Neuronal stem cell (in vitro differentiated cells): ENCODE measurements at regions not wholly inside any gene's neighbourhood (a gene's known extent, or its start where the extent isn't known, plus 50 kb on each side); places are given as distances from the start of the nearest gene placed in this dataset.

Source experiments
- DNase-seq: peaks from one replicate; pipeline ENCODE4 v3.0.0-alpha.2; 2013; ENCODE audit warnings: low spot score
- H2AFZ ChIP-seq: one replicate; pipeline ENCODE4 v1.6.1; 2013; ENCODE audit warnings: mild to moderate bottlenecking, low read length, inconsistent platforms
- H2AK5ac ChIP-seq: 2 replicates; pipeline ENCODE4 v1.6.1; 2013; ENCODE audit warnings: low read depth, mild to moderate bottlenecking, inconsistent platforms, low read length, moderate library complexity, mixed read lengths
- H2BK120ac ChIP-seq: 2 replicates; pipeline ENCODE4 v1.6.1; 2013; ENCODE audit warnings: low read depth, mild to moderate bottlenecking, inconsistent platforms, low read length, moderate library complexity, mixed read lengths
- H2BK12ac ChIP-seq: one replicate; pipeline ENCODE4 v1.6.1; 2013; ENCODE audit warnings: low read length, inconsistent platforms
- H2BK15ac ChIP-seq: 2 replicates; pipeline ENCODE4 v1.6.1; 2013; ENCODE audit warnings: mild to moderate bottlenecking, low read length, inconsistent platforms, mixed read lengths
- H2BK5ac ChIP-seq: one replicate; pipeline ENCODE4 v1.6.1; 2013; ENCODE audit warnings: inconsistent platforms, mild to moderate bottlenecking, low read length, moderate library complexity
- H3K14ac ChIP-seq: one replicate; pipeline ENCODE4 v1.6.1; 2013; ENCODE audit warnings: low read length, inconsistent platforms
- H3K18ac ChIP-seq: 2 replicates; pipeline ENCODE4 v1.6.1; 2013; ENCODE audit warnings: low read length, inconsistent platforms
- H3K23ac ChIP-seq: 2 replicates; pipeline ENCODE4 v1.6.1; 2013; ENCODE audit warnings: low read depth, mild to moderate bottlenecking, mixed read lengths, low read length, inconsistent platforms; ENCODE audit not compliant: poor library complexity
- H3K27ac ChIP-seq: replicated peaks from 3 replicates; pipeline ENCODE4 v1.5.1; 2013; ENCODE audit warnings: low read length, inconsistent platforms
- H3K27me3 ChIP-seq, 3 experiments: 2 replicates each; pipeline ENCODE4 v1.6.1; 2013; ENCODE audit warnings: low read length in 3 of 3, mild to moderate bottlenecking in 2 of 3, inconsistent platforms in 1 of 3, low read depth in 1 of 3, mixed read lengths in 1 of 3, moderate library complexity in 1 of 3; ENCODE audit not compliant: control insufficient read depth in 3 of 3, insufficient read depth in 3 of 3
- H3K36me3 ChIP-seq, 2 donors: replicated peaks in 1 of 2; 2 replicates each; pipeline ENCODE4 v1.6.1; 2013; ENCODE audit warnings: low read length in 2 of 2; ENCODE audit not compliant: control insufficient read depth in 2 of 2, insufficient read depth in 2 of 2
- H3K4ac ChIP-seq: 2 replicates; pipeline ENCODE4 v1.6.1; 2013; ENCODE audit warnings: inconsistent platforms, mild to moderate bottlenecking, low read length, moderate library complexity
- H3K4me1 ChIP-seq, 2 donors: 1 replicate in 1 of 2; 2 replicates in 1 of 2; pipeline ENCODE4 v1.6.1; 2013; ENCODE audit warnings: low read length in 2 of 2, low read depth in 1 of 2; ENCODE audit not compliant: control insufficient read depth in 2 of 2, insufficient read depth in 1 of 2
- H3K4me2 ChIP-seq: one replicate; pipeline ENCODE4 v1.6.1; 2013; ENCODE audit warnings: mild to moderate bottlenecking, low read length, inconsistent platforms; ENCODE audit not compliant: insufficient read depth, poor library complexity, severe bottlenecking
- H3K4me3 ChIP-seq, 2 donors: 2 replicates each; pipeline ENCODE4 v1.5.1; 2013; ENCODE audit warnings: low read length in 2 of 2, mild to moderate bottlenecking in 2 of 2, inconsistent platforms in 1 of 2, moderate library complexity in 1 of 2
- H3K79me1 ChIP-seq: one replicate; pipeline ENCODE4 v1.6.1; 2013; ENCODE audit warnings: low read depth, mild to moderate bottlenecking, inconsistent platforms, low read length, moderate library complexity
- H3K9ac ChIP-seq: one replicate; pipeline ENCODE4 v1.6.1; 2013; ENCODE audit warnings: mild to moderate bottlenecking, low read depth, low read length, inconsistent platforms; ENCODE audit not compliant: poor library complexity
- H3K9me3 ChIP-seq, 2 donors: replicated peaks in 1 of 2; 2 replicates each; pipeline versions ENCODE3 to v1.6.1; 2013; ENCODE audit warnings: low read length in 2 of 2, mild to moderate bottlenecking in 2 of 2, inconsistent platforms in 1 of 2, low read depth in 1 of 2, mixed read lengths in 1 of 2, moderate library complexity in 1 of 2; ENCODE audit not compliant: control insufficient read depth in 2 of 2, insufficient read depth in 1 of 2
- H4K8ac ChIP-seq: one replicate; pipeline ENCODE4 v1.6.1; 2013; ENCODE audit warnings: low read depth, mild to moderate bottlenecking, inconsistent platforms, low read length, moderate library complexity
- H4K91ac ChIP-seq: one replicate; pipeline ENCODE4 v1.6.1; 2013; ENCODE audit warnings: low read length, low read depth, mild to moderate bottlenecking, inconsistent platforms; ENCODE audit not compliant: poor library complexity
- WGBS, 2 donors: extraction: QIAGEN DNeasy Blood & Tissue Kit; methylation state at CpG; one replicate each; pipeline ENCODE4 v1.1.7; 2013; ENCODE audit warnings: missing lambda C conversion rate in 2 of 2, mixed read lengths in 1 of 2; ENCODE audit not compliant: insufficient read length in 2 of 2, insufficient replicate concordance in 1 of 2; ENCODE audit errors: extremely low coverage in 2 of 2; 5-methylcytosine and 5-hydroxymethylcytosine counted together

DNA sequence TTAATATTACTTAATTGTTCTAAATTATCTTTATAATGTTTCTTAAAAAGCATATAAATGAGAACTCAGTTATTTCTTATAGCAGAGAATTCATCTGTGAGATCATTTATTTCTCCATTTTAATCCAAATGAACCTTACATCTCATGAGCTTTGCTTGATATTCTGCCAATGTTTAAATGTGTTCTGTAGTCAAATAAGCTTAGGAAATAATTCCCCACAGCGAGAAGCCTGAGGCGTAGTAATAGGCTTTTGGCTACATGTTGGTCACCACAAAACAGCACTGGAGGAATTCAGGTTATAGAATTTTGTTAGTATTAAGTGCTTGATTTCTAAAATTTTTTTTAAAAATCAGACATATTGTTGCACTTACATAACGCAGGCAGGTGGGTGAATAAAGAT is 585.3 kb upstream of the RORB start:
- Histone ChIP-seq H3K4me2 (no peak overlapping the region), H3K18ac (no peak overlapping the region), H2BK120ac (no peak overlapping the region), H3K9ac (no peak overlapping the region), H3K79me1 (no peaks in the 10 kb centered on the region), H2BK12ac (no peak overlapping the region), H2AFZ (no peak overlapping the region), H3K23ac (no peak overlapping the region), H3K4me3 (no peak overlapping the region), H3K27ac (no peak overlapping the region), H3K14ac (no peak overlapping the region), H4K8ac (no peak overlapping the region), H3K4me1 (no peaks in the 10 kb centered on the region), H3K9me3 (no peaks in the 10 kb centered on the region), H4K91ac (no peak overlapping the region), H2BK15ac (no peak overlapping the region), H3K27me3 (no peaks in the 10 kb centered on the region), H2AK5ac (no peak overlapping the region), H2BK5ac (no peak overlapping the region), H3K4ac (no peak overlapping the region), H3K36me3 (no peaks in the 10 kb centered on the region)
- no peak for DNase-seq
- no CpG with 5 or more reads among the region's 3 CpGs for WGBS, 2 donors

DNA sequence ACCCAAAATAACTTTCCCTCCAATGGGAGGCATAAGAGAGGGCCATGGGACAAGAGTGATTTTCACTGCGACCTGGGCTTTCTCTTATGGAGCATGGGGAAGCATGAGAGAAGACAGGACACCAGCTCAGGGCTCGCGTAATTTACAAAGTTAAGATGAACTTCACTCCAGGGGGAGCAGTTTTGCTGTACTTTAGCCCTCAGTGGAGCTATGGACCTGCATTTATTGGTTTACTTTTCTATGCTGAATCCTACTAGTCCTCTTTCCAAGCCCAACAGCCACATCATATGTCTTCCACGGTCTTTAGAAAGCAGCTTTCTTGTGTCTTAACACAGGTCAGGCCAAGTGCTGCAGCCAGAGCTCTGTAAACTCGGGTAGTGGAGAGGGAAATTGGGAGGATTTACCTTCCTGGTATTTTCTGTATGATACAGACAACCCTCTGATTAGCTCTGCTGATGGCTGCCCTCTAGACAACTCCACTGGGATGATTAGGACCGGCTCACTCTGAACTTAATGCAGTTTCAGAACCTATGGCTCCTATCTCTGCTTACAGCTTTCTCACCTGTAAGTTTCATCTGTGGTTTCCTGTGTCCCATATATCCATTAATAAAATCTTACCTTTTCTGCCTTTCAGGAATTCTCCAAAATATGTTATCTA is 581.0 kb upstream of the RORB start:
- DNase-seq = no peak

DNA sequence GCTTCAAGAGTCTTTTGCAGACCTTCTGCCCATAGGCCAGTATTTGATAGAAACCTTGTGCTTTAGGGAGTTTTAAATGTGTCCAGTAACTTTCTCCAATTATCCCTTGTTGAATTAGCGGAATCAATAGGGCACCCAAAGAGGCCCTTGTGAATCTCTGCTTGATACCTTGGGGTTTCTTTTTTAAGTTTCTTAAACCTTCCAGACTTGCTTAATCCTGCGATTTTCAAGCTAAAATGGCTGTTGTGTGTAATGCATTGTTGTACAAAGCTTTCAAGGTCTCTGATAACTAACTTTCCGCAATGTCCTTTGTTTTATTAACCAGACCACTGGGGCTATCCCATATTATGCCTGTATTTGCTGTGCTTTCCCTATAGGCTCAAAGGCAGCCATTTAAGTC is 577.4 kb upstream of the RORB start:
- no peak overlapping the region for H3K4me3 ChIP-seq
- H2AK5ac ChIP-seq = no peak overlapping the region
- no peak overlapping the region for H2BK12ac ChIP-seq
- H3K4me1 ChIP-seq = peaks cover 0 to 4% of the 10 kb centered on the region in 2 donors
- DNase-seq = peak; percentile 3
- H4K8ac ChIP-seq = no peak overlapping the region
- no peak overlapping the region for H3K9ac ChIP-seq
- H3K27ac ChIP-seq = peak overlapping the region; percentile 34
- H2AFZ ChIP-seq = peak overlapping the region; percentile 37
- H2BK120ac ChIP-seq = no peak overlapping the region
- H3K4ac ChIP-seq = no peak overlapping the region
- H2BK15ac ChIP-seq = no peak overlapping the region
- no peak overlapping the region for H3K23ac ChIP-seq
- H3K18ac ChIP-seq = no peak overlapping the region
- H3K9me3 ChIP-seq = no peaks in the 10 kb centered on the region
- WGBS, 2 donors = no CpG with 5 or more reads among the region's 3 CpGs
- no peak overlapping the region for H3K14ac ChIP-seq
- H3K36me3 ChIP-seq = no peaks in the 10 kb centered on the region
- H3K79me1 ChIP-seq = no peaks in the 10 kb centered on the region
- H3K4me2 ChIP-seq = no peak overlapping the region
- no peaks in the 10 kb centered on the region for H3K27me3 ChIP-seq
- H4K91ac ChIP-seq = no peak overlapping the region
- no peak overlapping the region for H2BK5ac ChIP-seq

More for the DNA sequence above, 581.0 kb upstream of the RORB start:
- WGBS, 2 donors = no CpG with 5 or more reads among the region's 6 CpGs
- no peak overlapping the region for H3K4me3 ChIP-seq
- H4K91ac ChIP-seq = no peak overlapping the region
- no peak overlapping the region for H2AK5ac ChIP-seq
- H3K14ac ChIP-seq = no peak overlapping the region
- no peak overlapping the region for H3K18ac ChIP-seq
- H3K4ac ChIP-seq = no peak overlapping the region
- H2BK12ac ChIP-seq = no peak overlapping the region
- H3K27me3 ChIP-seq = no peaks in the 10 kb centered on the region
- H2AFZ ChIP-seq = peak overlapping the region; percentile 72
- no peak overlapping the region for H2BK15ac ChIP-seq
- no peak overlapping the region for H2BK5ac ChIP-seq
- H3K27ac ChIP-seq = no peak overlapping the region
- H3K4me2 ChIP-seq = no peak overlapping the region
- H3K79me1 ChIP-seq = no peaks in the 10 kb centered on the region
- peaks cover 0 to 4% of the 10 kb centered on the region in 2 donors for H3K4me1 ChIP-seq
- no peak overlapping the region for H4K8ac ChIP-seq
- no peak overlapping the region for H2BK120ac ChIP-seq
- no peaks in the 10 kb centered on the region for H3K36me3 ChIP-seq
- H3K9me3 ChIP-seq = no peaks in the 10 kb centered on the region
- H3K9ac ChIP-seq = no peak overlapping the region
- H3K23ac ChIP-seq = no peak overlapping the region

DNA sequence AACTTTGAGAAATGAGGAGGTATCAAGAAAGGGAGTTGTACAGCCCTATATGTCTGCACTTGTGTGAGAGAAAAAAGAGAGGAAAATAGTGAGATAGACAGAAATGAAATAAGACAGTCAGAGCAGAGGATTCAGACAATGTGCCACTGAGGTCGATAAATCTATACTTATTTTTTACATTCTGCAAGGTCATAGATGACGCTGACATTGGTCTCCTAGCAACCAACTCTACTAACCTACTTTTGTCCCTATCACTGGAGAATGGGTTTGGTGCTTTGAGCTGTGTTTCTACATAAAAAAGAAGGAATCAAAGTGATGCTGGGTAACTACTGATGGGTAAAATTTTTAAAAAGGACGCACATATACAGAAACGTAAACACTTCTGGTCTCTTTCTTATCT is 573.3 kb upstream of the RORB start:
- no peaks in the 10 kb centered on the region for H3K36me3 ChIP-seq
- H4K91ac ChIP-seq = no peak overlapping the region
- H3K4ac ChIP-seq = no peak overlapping the region
- H3K27me3 ChIP-seq = no peaks in the 10 kb centered on the region
- no peak for DNase-seq
- H2BK15ac ChIP-seq = no peak overlapping the region
- no peaks in the 10 kb centered on the region for H3K9me3 ChIP-seq
- no peak overlapping the region for H2BK5ac ChIP-seq
- no peak overlapping the region for H3K4me3 ChIP-seq
- no peaks in the 10 kb centered on the region for H3K79me1 ChIP-seq
- H3K14ac ChIP-seq = no peak overlapping the region
- H2BK12ac ChIP-seq = no peak overlapping the region
- no peak overlapping the region for H2AFZ ChIP-seq
- WGBS, 2 donors = no CpG with 5 or more reads among the region's 4 CpGs
- H2AK5ac ChIP-seq = no peak overlapping the region
- H3K18ac ChIP-seq = no peak overlapping the region
- H3K4me2 ChIP-seq = no peak overlapping the region
- no peak overlapping the region for H3K27ac ChIP-seq
- no peak overlapping the region for H3K23ac ChIP-seq
- no peak overlapping the region for H2BK120ac ChIP-seq
- H4K8ac ChIP-seq = no peak overlapping the region
- peaks cover 0 to 2% of the 10 kb centered on the region in 2 donors for H3K4me1 ChIP-seq
- no peak overlapping the region for H3K9ac ChIP-seq
